ENCODE measurements at regions not wholly inside any gene's neighbourhood (a gene's known extent, or its start where the extent isn't known, plus 50 kb on each side); places are given as distances from the start of the nearest gene placed in this dataset.
"Not testable (repeated sequence)": the region's sequence is repeated elsewhere in the genome, so short reads cannot be mapped to it uniquely, and the experiment has no call there.

DNA sequence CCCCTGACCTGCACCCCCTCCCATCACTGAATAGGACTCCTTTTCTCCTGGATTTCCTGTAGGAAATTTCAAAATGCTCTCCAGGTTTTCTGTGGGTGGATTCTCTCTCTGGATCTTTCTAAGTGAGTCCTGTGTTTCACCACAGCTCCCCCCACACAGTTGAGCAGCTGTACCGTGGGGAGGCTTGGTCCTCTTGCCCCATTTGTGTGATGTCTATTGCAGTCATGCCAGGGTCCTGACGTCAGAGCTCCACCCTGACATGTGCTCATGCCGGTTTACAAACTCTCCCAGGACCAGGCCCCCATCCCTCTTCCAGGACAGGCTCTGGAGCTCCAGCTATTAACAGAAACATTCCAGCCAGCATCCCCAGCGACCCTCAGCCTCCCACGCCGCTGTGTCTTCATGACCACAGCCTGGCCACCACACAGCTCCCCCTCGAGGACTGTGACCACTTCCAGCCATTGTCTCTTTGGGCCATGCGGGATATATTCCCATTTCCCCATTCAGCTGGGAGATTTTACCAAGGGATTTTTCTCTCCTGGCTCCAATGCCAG lies 185.3 kb downstream of the LMLN start:
- TF ChIP-seq, protein P1, sequence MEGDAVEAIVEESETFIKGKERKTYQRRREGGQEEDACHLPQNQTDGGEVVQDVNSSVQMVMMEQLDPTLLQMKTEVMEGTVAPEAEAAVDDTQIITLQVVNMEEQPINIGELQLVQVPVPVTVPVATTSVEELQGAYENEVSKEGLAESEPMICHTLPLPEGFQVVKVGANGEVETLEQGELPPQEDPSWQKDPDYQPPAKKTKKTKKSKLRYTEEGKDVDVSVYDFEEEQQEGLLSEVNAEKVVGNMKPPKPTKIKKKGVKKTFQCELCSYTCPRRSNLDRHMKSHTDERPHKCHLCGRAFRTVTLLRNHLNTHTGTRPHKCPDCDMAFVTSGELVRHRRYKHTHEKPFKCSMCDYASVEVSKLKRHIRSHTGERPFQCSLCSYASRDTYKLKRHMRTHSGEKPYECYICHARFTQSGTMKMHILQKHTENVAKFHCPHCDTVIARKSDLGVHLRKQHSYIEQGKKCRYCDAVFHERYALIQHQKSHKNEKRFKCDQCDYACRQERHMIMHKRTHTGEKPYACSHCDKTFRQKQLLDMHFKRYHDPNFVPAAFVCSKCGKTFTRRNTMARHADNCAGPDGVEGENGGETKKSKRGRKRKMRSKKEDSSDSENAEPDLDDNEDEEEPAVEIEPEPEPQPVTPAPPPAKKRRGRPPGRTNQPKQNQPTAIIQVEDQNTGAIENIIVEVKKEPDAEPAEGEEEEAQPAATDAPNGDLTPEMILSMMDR (optimal IDR thresholded peaks at IDR 0.05 in 1 of 3, IDR thresholded peaks at IDR 0.05 in 1 of 3, conservative IDR thresholded peaks at IDR 0.05 in 1 of 3; ENCODE audit: extremely low read depth in 1 of 3, insufficient read depth in 2 of 3, low read length in 3 of 3), result not testable (repeated sequence)
- not testable (repeated sequence) for TF ChIP-seq EZH2 (IDR thresholded peaks at IDR 0.05; ENCODE audit: low read length)

Data from keratinocyte (primary cell).